Vagina (tissue), 2 donors: ENCODE measurements at regions not wholly inside any gene's neighbourhood (a gene's known extent, or its start where the extent isn't known, plus 50 kb on each side); places are given as distances from the start of the nearest gene placed in this dataset.

ENCODE experiments used
- DNase-seq, 2 donors: peaks; one replicate each; pipeline ENCODE4 v3.0.0-alpha.2; 2017; ENCODE audit errors: extremely low spot score in 2 of 2
- H3K27ac ChIP-seq: fragments of 200-600 bp; sonication (generic); one replicate; pipeline ENCODE4 v1.5.1; 2019
- H3K27me3 ChIP-seq: fragments of 200-600 bp; sonication (generic); one replicate; pipeline ENCODE4 v1.5.1; 2019
- H3K36me3 ChIP-seq, 2 donors: fragments of 200-600 bp; sonication (generic); one replicate each; pipeline ENCODE4 v1.5.1; 2017 to 2019
- H3K4me1 ChIP-seq: fragments of 200-600 bp; sonication (generic); one replicate; pipeline ENCODE4 v1.5.1; 2019
- H3K4me3 ChIP-seq, 2 donors: fragments of 200-600 bp; sonication (generic); 1 replicate in 1 of 2; 2 replicates in 1 of 2; pipeline ENCODE4 v1.5.1; 2016 to 2019
- H3K9me3 ChIP-seq: fragments of 200-600 bp; sonication (generic); one replicate; pipeline ENCODE4 v1.5.1; 2019
- POLR2A ChIP-seq, 2 donors: fragments of 450-650 bp; IDR thresholded peaks; one replicate each; pipeline ENCODE4 v1.6.1; 2017; ENCODE audit warnings: antibody characterized with exemption in 2 of 2, mild to moderate bottlenecking in 2 of 2, moderate library complexity in 2 of 2
- POLR2AphosphoS5 ChIP-seq, 2 donors: sonication (generic); formaldehyde crosslinking; IDR thresholded peaks; one replicate each; pipeline ENCODE4 v1.9.0; 2017; ENCODE audit warnings: antibody characterized with exemption in 2 of 2, mild to moderate bottlenecking in 2 of 2, low read depth in 1 of 2; ENCODE audit not compliant: insufficient read depth in 1 of 2
- intact Hi-C: fragments of 100-400 bp; cut with DNase I; formaldehyde crosslinking; loops from one replicate; pipeline ENCODE4 v1.15.1; 2023
- TF ChIP-seq, protein P1 (sequence below), 3 experiments: fragments of 450-650 bp in 2 of 3; fragments of 200-600 bp in 1 of 3; sonication (generic) in 1 of 3; IDR thresholded peaks; one replicate each; pipeline ENCODE4 v1.5.1; 2017 to 2019; ENCODE audit warnings: antibody characterized with exemption in 3 of 3, mild to moderate bottlenecking in 2 of 3, moderate library complexity in 2 of 3

DNA sequence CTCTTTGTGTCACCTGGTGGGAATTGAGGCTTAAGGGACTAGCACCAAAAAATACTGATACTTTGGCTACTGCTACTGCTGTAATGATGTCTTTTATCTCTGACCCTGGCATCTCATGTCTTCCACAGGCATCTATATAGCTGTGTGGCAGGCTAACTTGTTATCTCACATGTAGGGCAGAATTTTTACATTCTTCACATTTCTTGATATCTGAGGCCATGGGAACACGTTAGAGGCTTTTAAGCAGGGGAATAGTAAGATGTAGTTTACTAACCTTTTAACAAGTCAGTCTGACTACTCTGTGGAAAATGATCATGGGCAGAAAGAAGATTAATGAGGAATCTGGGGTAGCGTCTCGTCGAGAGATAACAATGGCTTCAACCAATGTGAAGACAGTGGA is 498.4 kb downstream of the PCNX1 start:
- no peaks in the 10 kb centered on the region for H3K9me3 ChIP-seq
- no peak overlapping the region for H3K4me3 ChIP-seq
- no peaks in the 10 kb centered on the region for H3K4me1 ChIP-seq
- intact Hi-C loops = no loop called here
- no peaks in the 10 kb centered on the region for H3K36me3 ChIP-seq
- TF ChIP-seq POLR2A (IDR thresholded peaks at IDR 0.05) (no peak), POLR2AphosphoS5 (IDR thresholded peaks at IDR 0.05; ENCODE audit: insufficient read depth in 1 of 2, low read depth in 1 of 2) (no peak)
- TF ChIP-seq, protein P1, sequence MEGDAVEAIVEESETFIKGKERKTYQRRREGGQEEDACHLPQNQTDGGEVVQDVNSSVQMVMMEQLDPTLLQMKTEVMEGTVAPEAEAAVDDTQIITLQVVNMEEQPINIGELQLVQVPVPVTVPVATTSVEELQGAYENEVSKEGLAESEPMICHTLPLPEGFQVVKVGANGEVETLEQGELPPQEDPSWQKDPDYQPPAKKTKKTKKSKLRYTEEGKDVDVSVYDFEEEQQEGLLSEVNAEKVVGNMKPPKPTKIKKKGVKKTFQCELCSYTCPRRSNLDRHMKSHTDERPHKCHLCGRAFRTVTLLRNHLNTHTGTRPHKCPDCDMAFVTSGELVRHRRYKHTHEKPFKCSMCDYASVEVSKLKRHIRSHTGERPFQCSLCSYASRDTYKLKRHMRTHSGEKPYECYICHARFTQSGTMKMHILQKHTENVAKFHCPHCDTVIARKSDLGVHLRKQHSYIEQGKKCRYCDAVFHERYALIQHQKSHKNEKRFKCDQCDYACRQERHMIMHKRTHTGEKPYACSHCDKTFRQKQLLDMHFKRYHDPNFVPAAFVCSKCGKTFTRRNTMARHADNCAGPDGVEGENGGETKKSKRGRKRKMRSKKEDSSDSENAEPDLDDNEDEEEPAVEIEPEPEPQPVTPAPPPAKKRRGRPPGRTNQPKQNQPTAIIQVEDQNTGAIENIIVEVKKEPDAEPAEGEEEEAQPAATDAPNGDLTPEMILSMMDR (IDR thresholded peaks at IDR 0.05) = no peak
- no peaks in the 10 kb centered on the region for H3K27me3 ChIP-seq
- DNase-seq = no peak
- H3K27ac ChIP-seq = no peak overlapping the region

DNA sequence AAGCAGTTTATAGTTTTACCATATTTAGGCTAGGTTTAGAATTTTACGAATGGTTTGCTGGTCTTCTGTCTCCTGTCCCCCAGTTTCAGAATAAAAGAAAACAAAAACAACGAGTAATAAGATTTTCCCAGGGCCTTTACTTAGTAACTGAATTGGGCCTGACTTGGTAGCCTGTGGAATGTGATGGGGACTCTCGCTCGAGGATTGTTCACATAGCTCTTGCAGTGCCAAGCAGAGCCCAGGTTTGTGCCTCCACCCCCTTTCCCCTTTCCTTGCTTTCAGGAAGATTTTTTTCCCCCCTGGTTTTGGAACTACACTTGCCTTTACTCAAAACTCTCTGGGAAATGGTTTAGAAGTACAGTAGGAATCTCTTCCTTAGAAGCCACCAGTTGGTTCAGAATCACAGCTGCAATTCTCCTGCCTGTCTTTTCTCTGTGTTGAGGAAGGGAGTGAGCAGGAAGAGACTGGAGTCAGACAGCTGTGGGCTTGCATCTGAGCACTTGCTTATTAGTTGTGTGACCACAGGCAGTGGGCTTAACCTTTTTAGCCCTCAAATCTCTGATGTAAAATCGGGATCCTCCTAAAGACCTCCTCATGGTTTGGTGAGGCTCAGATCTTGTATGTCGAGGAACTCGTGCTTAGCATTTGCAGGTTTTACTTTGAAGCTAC is 501.2 kb downstream of the PCNX1 start:
- no peak overlapping the region for H3K27ac ChIP-seq
- intact Hi-C loops = no loop called here

DNA sequence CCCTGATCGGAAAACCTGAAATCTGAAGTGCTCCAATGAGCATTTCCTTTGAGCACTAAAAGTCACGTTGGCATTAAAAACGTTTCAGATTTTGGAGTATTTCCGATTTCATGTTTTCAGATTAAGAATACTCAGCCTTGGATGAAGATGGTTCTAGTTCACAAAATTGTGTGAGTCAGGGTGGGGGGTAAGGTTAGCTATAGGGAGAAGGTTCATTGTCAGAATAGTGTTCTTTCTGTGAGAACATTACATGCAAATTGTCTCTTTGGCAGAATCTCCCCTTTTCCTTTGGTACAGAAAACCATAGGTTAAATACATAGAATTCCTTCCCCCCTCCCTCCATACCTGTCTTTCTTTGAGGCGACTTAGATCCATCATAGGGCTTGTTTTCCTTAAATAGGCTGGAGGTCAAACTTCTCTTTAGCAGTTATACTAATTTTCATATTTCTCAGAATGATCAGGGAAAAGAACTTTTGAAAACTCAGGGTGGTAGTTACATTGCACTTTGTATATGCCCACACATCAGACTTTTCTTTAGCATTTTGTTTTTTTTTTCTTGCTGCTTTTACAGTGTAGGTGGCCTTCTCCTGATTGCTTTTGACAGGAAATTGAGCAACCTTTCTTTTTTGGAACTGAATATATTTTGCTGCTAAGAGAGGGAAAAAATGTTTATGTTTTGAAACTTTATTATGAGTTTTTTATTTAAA is 503.5 kb downstream of the PCNX1 start:
- intact Hi-C loops = no loop called here

More for the DNA sequence above, 501.2 kb downstream of the PCNX1 start:
- Histone ChIP-seq H3K9me3 (no peaks in the 10 kb centered on the region), H3K4me1 (peaks cover 11% of the 10 kb centered on the region), H3K4me3 (no peak overlapping the region), H3K36me3 (no peaks in the 10 kb centered on the region), H3K27me3 (no peaks in the 10 kb centered on the region)
- TF ChIP-seq, protein P1 (IDR thresholded peaks at IDR 0.05) = no peak
- TF ChIP-seq POLR2A (IDR thresholded peaks at IDR 0.05) = no peak
- TF ChIP-seq POLR2AphosphoS5 (IDR thresholded peaks at IDR 0.05; ENCODE audit: insufficient read depth in 1 of 2, low read depth in 1 of 2) = no peak
- no peak for DNase-seq

DNA sequence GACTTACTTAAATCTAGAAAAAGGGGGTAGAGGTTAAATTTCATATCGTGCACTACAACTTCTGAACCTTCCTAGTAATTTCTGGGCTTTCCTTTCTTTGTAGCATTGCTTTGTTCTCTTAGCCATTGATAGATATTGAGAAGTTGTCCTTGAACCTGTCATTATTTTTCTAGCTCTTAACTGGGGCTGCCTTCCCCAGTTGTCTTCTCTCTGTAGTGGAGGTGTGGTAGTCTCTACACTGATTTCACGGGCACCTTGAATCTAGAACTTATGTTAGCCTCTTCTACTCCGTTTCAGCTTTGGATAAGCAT is 504.0 kb downstream of the PCNX1 start:
- Histone ChIP-seq H3K9me3 (no peaks in the 10 kb centered on the region), H3K36me3 (no peaks in the 10 kb centered on the region), H3K4me3 (no peak overlapping the region), H3K27me3 (no peaks in the 10 kb centered on the region), H3K4me1 (peaks cover 11% of the 10 kb centered on the region), H3K27ac (no peak overlapping the region)
- TF ChIP-seq, protein P1 (IDR thresholded peaks at IDR 0.05) = no peak
- TF ChIP-seq POLR2A (IDR thresholded peaks at IDR 0.05) (no peak), POLR2AphosphoS5 (IDR thresholded peaks at IDR 0.05; ENCODE audit: insufficient read depth in 1 of 2, low read depth in 1 of 2) (no peak)
- no peak for DNase-seq
- intact Hi-C loops = no loop called here

More for the DNA sequence above, 503.5 kb downstream of the PCNX1 start:
- DNase-seq = no peak
- Histone ChIP-seq H3K27ac (no peak overlapping the region), H3K27me3 (no peaks in the 10 kb centered on the region), H3K4me3 (no peak overlapping the region), H3K9me3 (no peaks in the 10 kb centered on the region), H3K36me3 (no peaks in the 10 kb centered on the region), H3K4me1 (peaks cover 11% of the 10 kb centered on the region)
- TF ChIP-seq, protein P1 (IDR thresholded peaks at IDR 0.05) = no peak
- TF ChIP-seq POLR2AphosphoS5 (IDR thresholded peaks at IDR 0.05; ENCODE audit: insufficient read depth in 1 of 2, low read depth in 1 of 2) (no peak), POLR2A (IDR thresholded peaks at IDR 0.05) (no peak)

GRCh38 chr14:71411738-71412137 is 504.5 kb downstream of the PCNX1 start:
- H3K9me3 ChIP-seq = no peaks in the 10 kb centered on the region
- intact Hi-C loops = no loop called here
- peaks cover 11% of the 10 kb centered on the region for H3K4me1 ChIP-seq
- no peaks in the 10 kb centered on the region for H3K36me3 ChIP-seq
- no peaks in the 10 kb centered on the region for H3K27me3 ChIP-seq
- H3K27ac ChIP-seq = no peak overlapping the region
- DNase-seq = no peak
- TF ChIP-seq POLR2A (IDR thresholded peaks at IDR 0.05) = no peak
- TF ChIP-seq, protein P1 (IDR thresholded peaks at IDR 0.05) = no peak
- TF ChIP-seq POLR2AphosphoS5 (IDR thresholded peaks at IDR 0.05; ENCODE audit: insufficient read depth in 1 of 2, low read depth in 1 of 2) = no peak
- no peak overlapping the region for H3K4me3 ChIP-seq
